ENCODE measurements at regions not wholly inside any gene's neighbourhood (a gene's known extent, or its start where the extent isn't known, plus 50 kb on each side); places are given as distances from the start of the nearest gene placed in this dataset.

GRCh38 chr6:165819394-165819793 is 156.4 kb upstream of the PDE10A start:
- TF ChIP-seq CTCF (IDR thresholded peaks at IDR 0.05) (no peak), POLR2A (IDR thresholded peaks at IDR 0.05) (no peak)

Measured in uterus (tissue), 2 donors.